Adrenal gland (tissue), 9 donors: ENCODE measurements at regions not wholly inside any gene's neighbourhood (a gene's known extent, or its start where the extent isn't known, plus 50 kb on each side); places are given as distances from the start of the nearest gene placed in this dataset.

Experiments used
- DNase-seq, 7 donors: peaks; one replicate each; pipeline ENCODE4 v3.0.0-alpha.2; 2019 to 2020
- H3K27ac ChIP-seq, 5 donors: fragments of 200-600 bp; sonication (generic) in 4 of 5; 1 replicate in 3 of 5; 2 replicates in 2 of 5; pipeline versions ENCODE4 v1.5.1 to v1.8.0; 2016 to 2020; ENCODE audit warnings: mild to moderate bottlenecking in 1 of 5
- H3K27me3 ChIP-seq: fragments of 200-600 bp; 2 replicates; pipeline ENCODE4 v1.8.0; 2021
- H3K36me3 ChIP-seq, 2 donors: fragments of 200-600 bp; replicated peaks in 1 of 2; 1 replicate in 1 of 2; 2 replicates in 1 of 2; pipeline versions ENCODE4 v1.5.1 to v1.8.0; 2018 to 2022
- H3K4me1 ChIP-seq, 2 donors: fragments of 200-600 bp; replicated peaks in 1 of 2; 1 replicate in 1 of 2; 2 replicates in 1 of 2; pipeline versions ENCODE4 v1.5.1 to v1.8.0; 2018 to 2021
- H3K4me3 ChIP-seq, 4 donors: fragments of 200-600 bp; sonication (generic) in 3 of 4; one replicate each; pipeline ENCODE4 v1.5.1; 2016 to 2018
- H3K9me3 ChIP-seq, 3 donors: fragments of 200-600 bp; sonication (generic) in 1 of 3; replicated peaks in 1 of 3; 1 replicate in 2 of 3; 2 replicates in 1 of 3; pipeline versions ENCODE4 v1.5.1 to v1.8.0; 2016 to 2021
- POLR2A ChIP-seq, 2 donors: fragments of 450-650 bp; IDR thresholded peaks; one replicate each; pipeline ENCODE4 v1.6.1; 2017; ENCODE audit warnings: antibody characterized with exemption in 2 of 2, mild to moderate bottlenecking in 2 of 2, moderate library complexity in 1 of 2
- WGBS, 4 donors: extraction: QIAGEN DNeasy Blood & Tissue Kit in 2 of 4; methylation state at CpG; one replicate each; pipeline versions ENCODE4 v1.1.5 to v1.1.7; 2013 to 2017; 5-methylcytosine and 5-hydroxymethylcytosine counted together
- intact Hi-C, 2 donors: fragments of 100-400 bp; cut with DNase I; formaldehyde crosslinking; loops; one replicate each; pipeline versions ENCODE4 v1.14.1 to v1.15.0; 2022 to 2023
- TF ChIP-seq, protein P1 (sequence below), 6 experiments: fragments of 450-650 bp in 4 of 6; fragments of 200-600 bp in 2 of 6; sonication (generic) in 1 of 6; IDR thresholded peaks; 1 replicate in 5 of 6; 2 replicates in 1 of 6; pipeline versions ENCODE4 v1.5.1 to v1.8.0; 2016 to 2021; ENCODE audit warnings: antibody characterized with exemption in 6 of 6, mild to moderate bottlenecking in 2 of 6, moderate library complexity in 1 of 6
- donor health status: healthy with polysubstance abuse.
- donor health status: Bipolar disorder and iron deficiency.
- donor health status: DM: yes; HTN: yes; CAD: no.
- donor health status: DM: no; HTN: no; CAD: no.
- donor health status: DM: no; HTN: no; CAD: no.

- H3K27me3 ChIP-seq, result no peaks in the 10 kb centered on the region
- no peaks in the 10 kb centered on the region for H3K36me3 ChIP-seq
- DNase-seq, result no peak
- intact Hi-C loops, result loop anchor here (5.0 to 10.0 kb wide), 4 partner anchors 130 to 417 kb away; no protein-coding TSS in a partner anchor
- H3K27ac ChIP-seq, result no peak overlapping the region
- 88 to 91% (median 89%) methylated on average over 5 of the region's 5 CpGs for WGBS, 4 donors
- H3K4me1 ChIP-seq, result peaks cover 10 to 19% of the 10 kb centered on the region in 2 donors
- H3K9me3 ChIP-seq, result no peaks in the 10 kb centered on the region
- no peak for TF ChIP-seq POLR2A (IDR thresholded peaks at IDR 0.05)
- TF ChIP-seq, protein P1, sequence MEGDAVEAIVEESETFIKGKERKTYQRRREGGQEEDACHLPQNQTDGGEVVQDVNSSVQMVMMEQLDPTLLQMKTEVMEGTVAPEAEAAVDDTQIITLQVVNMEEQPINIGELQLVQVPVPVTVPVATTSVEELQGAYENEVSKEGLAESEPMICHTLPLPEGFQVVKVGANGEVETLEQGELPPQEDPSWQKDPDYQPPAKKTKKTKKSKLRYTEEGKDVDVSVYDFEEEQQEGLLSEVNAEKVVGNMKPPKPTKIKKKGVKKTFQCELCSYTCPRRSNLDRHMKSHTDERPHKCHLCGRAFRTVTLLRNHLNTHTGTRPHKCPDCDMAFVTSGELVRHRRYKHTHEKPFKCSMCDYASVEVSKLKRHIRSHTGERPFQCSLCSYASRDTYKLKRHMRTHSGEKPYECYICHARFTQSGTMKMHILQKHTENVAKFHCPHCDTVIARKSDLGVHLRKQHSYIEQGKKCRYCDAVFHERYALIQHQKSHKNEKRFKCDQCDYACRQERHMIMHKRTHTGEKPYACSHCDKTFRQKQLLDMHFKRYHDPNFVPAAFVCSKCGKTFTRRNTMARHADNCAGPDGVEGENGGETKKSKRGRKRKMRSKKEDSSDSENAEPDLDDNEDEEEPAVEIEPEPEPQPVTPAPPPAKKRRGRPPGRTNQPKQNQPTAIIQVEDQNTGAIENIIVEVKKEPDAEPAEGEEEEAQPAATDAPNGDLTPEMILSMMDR (IDR thresholded peaks at IDR 0.05), result no peak
- H3K4me3 ChIP-seq, result no peak overlapping the region
Observed at GRCh38 chr4:38315286-38315685, 348.7 kb upstream of the KLF3 start.

DNA sequence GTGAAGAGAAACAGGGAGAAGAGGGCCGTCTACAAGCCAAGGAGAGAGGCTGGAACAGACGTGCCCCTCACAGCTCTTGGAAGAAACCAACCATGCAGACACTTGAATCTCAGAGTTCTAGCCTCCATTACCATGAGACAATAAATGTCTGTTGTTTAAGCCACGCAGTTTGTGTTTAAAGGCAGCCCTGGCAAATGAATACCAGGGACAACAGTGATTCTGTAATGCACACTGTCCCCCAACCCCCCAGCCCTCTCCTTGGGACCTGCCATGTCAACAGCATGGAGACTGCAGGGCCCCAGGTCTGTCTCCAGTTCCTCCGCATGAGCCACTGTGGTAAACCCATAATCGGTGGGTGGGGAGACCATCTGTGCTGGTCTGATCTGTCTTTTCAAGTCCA, 348.0 kb upstream of the KLF3 start:
- Histone ChIP-seq H3K27ac (no peak overlapping the region), H3K36me3 (no peaks in the 10 kb centered on the region), H3K4me3 (no peak overlapping the region), H3K27me3 (no peaks in the 10 kb centered on the region), H3K9me3 (no peaks in the 10 kb centered on the region), H3K4me1 (peaks cover 10 to 19% of the 10 kb centered on the region in 2 donors)
- DNase-seq, result no peak
- TF ChIP-seq, protein P1 (IDR thresholded peaks at IDR 0.05), result no peak
- TF ChIP-seq POLR2A (IDR thresholded peaks at IDR 0.05), result no peak
- 91 to 96% (median 94%) methylated on average over 5 of the region's 5 CpGs for WGBS, 4 donors
- intact Hi-C loops, result loop anchor here (5.0 to 10.0 kb wide), 4 partner anchors 131 to 416 kb away; no protein-coding TSS in a partner anchor

DNA sequence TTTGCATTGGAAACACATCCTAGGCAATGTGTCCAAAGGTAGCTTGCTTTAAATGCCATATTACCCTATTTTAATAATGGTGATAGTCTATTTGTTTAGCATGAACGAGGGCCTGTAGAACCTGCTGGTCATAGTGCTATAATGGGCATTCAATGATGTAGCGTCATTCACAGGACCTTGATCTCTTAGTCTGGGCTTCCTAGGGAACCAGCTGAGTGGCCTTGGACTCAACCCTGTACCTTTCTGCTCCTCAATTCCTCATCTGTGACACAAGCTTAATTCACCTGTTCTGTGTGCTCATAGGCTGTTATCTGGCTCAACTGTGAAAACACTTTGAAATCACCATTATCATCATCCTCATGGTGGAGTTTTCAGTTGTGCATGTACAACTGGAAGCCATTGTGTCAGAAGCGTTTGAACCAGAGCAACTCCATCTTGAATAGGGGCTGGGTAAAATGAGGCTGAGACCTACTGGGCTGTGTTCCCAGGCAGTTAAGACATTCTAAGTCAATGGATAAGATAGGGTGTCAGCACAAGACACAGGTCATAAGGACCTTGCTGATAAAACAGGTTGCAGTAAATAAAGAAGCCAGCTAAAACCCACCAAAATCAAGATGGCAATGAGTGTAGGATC, 346.8 kb upstream of the KLF3 start:
- Histone ChIP-seq H3K9me3 (no peaks in the 10 kb centered on the region), H3K4me1 (peaks cover 10 to 19% of the 10 kb centered on the region in 2 donors), H3K36me3 (no peaks in the 10 kb centered on the region), H3K4me3 (no peak overlapping the region), H3K27ac (no peak overlapping the region), H3K27me3 (no peaks in the 10 kb centered on the region)
- DNase-seq, result no peak
- no peak for TF ChIP-seq POLR2A (IDR thresholded peaks at IDR 0.05)
- TF ChIP-seq, protein P1 (IDR thresholded peaks at IDR 0.05), result no peak
- WGBS, 4 donors, result 92 to 98% (median 95%) methylated on average over 3 of the region's 3 CpGs
- intact Hi-C loops, result loop anchor here (5.0 to 10.0 kb wide), 4 partner anchors 132 to 415 kb away; no protein-coding TSS in a partner anchor

GRCh38 chr4:38318737-38319455, 345.1 kb upstream of the KLF3 start:
- WGBS, 4 donors, result 1 to 2% (median 2%) methylated on average over 19 to 22 of the region's 22 CpGs
- TF ChIP-seq POLR2A (IDR thresholded peaks at IDR 0.05), result peak in 1 of 2 donors; percentile 69
- TF ChIP-seq, protein P1 (IDR thresholded peaks at IDR 0.05), result peak in 1 of 6 experiments; percentile 15
- no peaks in the 10 kb centered on the region for H3K9me3 ChIP-seq
- peak overlapping the region in 2 of 4 donors; percentile 7 to 44 for H3K4me3 ChIP-seq
- intact Hi-C loops, result loop anchor here (5.0 to 10.0 kb wide), 4 partner anchors 134 to 413 kb away; no protein-coding TSS in a partner anchor
- peaks cover 10 to 25% of the 10 kb centered on the region in 2 donors for H3K4me1 ChIP-seq
- H3K36me3 ChIP-seq, result no peaks in the 10 kb centered on the region
- peak overlapping the region; percentile 70 to 88 (median 80) for H3K27ac ChIP-seq
- peak; percentile 87 to 93 (median 92) for DNase-seq
- H3K27me3 ChIP-seq, result no peaks in the 10 kb centered on the region
